ENCODE measurements at regions not wholly inside any gene's neighbourhood (a gene's known extent, or its start where the extent isn't known, plus 50 kb on each side); places are given as distances from the start of the nearest gene placed in this dataset.

- H4K8ac ChIP-seq (ENCODE audit: low read depth, low read length), result no peak overlapping the region
- H2BK15ac ChIP-seq (ENCODE audit: low read length), result no peak overlapping the region
- no peak overlapping the region for H2BK12ac ChIP-seq (ENCODE audit: low read length)
- H2BK5ac ChIP-seq (ENCODE audit: low read length), result no peak overlapping the region
- H4K91ac ChIP-seq (ENCODE audit: low read depth, low read length, poor library complexity), result no peak overlapping the region
- no peak overlapping the region for H3K23ac ChIP-seq (ENCODE audit: low read depth, low read length, poor library complexity)
- peaks cover 26 to 27% of the 10 kb centered on the region in 2 donors for H3K4me1 ChIP-seq (ENCODE audit: control insufficient read depth in 2 of 2, insufficient read depth in 1 of 2, low read depth in 1 of 2, low read length in 2 of 2)
- no peak overlapping the region for H3K14ac ChIP-seq (ENCODE audit: low read length)
- WGBS, 2 donors (ENCODE audit: extremely low coverage in 2 of 2, insufficient read length in 2 of 2, insufficient replicate concordance in 1 of 2), result no CpG with 5 or more reads among the region's 14 CpGs
- H3K36me3 ChIP-seq (replicated peaks in 1 of 2; ENCODE audit: control insufficient read depth in 2 of 2, insufficient read depth in 2 of 2, low read length in 2 of 2), result no peaks in the 10 kb centered on the region
- no peaks in the 10 kb centered on the region for H3K27me3 ChIP-seq (ENCODE audit: control insufficient read depth in 3 of 3, insufficient read depth in 3 of 3, low read depth in 1 of 3, low read length in 3 of 3)
- no peak overlapping the region for H2AFZ ChIP-seq (ENCODE audit: low read length)
- H3K4me3 ChIP-seq (ENCODE audit: low read length in 2 of 2), result no peak overlapping the region
- no peak overlapping the region for H2BK120ac ChIP-seq (ENCODE audit: low read depth, low read length)
- no peak for DNase-seq (ENCODE audit: low spot score)
- H3K18ac ChIP-seq (ENCODE audit: low read length), result peak overlapping the region; percentile 76
- no peak overlapping the region for H3K27ac ChIP-seq (replicated peaks; ENCODE audit: low read length)
- H3K4me2 ChIP-seq (ENCODE audit: insufficient read depth, low read length, poor library complexity, severe bottlenecking), result no peak overlapping the region
- H3K4ac ChIP-seq (ENCODE audit: low read length), result no peak overlapping the region
- no peaks in the 10 kb centered on the region for H3K9me3 ChIP-seq (replicated peaks in 1 of 2; ENCODE audit: control insufficient read depth in 2 of 2, insufficient read depth in 1 of 2, low read depth in 1 of 2, low read length in 2 of 2)
- no peak overlapping the region for H3K9ac ChIP-seq (ENCODE audit: low read depth, low read length, poor library complexity)
- no peak overlapping the region for H2AK5ac ChIP-seq (ENCODE audit: low read depth, low read length)
- no peaks in the 10 kb centered on the region for H3K79me1 ChIP-seq (ENCODE audit: low read depth, low read length)
Observed at GRCh38 chr11:70642266-70642665, 243.9 kb downstream of the CTTN start.

GRCh38 chr11:70643642-70644041 is 245.3 kb downstream of the CTTN start:
- no peak overlapping the region for H2AFZ ChIP-seq (ENCODE audit: low read length)
- H3K27ac ChIP-seq (replicated peaks; ENCODE audit: low read length), result no peak overlapping the region
- H3K4ac ChIP-seq (ENCODE audit: low read length), result no peak overlapping the region
- peak overlapping the region; percentile 22 for H2AK5ac ChIP-seq (ENCODE audit: low read depth, low read length)
- no peak for DNase-seq (ENCODE audit: low spot score)
- H3K27me3 ChIP-seq (ENCODE audit: control insufficient read depth in 3 of 3, insufficient read depth in 3 of 3, low read depth in 1 of 3, low read length in 3 of 3), result no peaks in the 10 kb centered on the region
- no CpG with 5 or more reads among the region's 9 CpGs for WGBS, 2 donors (ENCODE audit: extremely low coverage in 2 of 2, insufficient read length in 2 of 2, insufficient replicate concordance in 1 of 2)
- H3K4me3 ChIP-seq (ENCODE audit: low read length in 2 of 2), result no peak overlapping the region
- H3K23ac ChIP-seq (ENCODE audit: low read depth, low read length, poor library complexity), result no peak overlapping the region
- H3K4me2 ChIP-seq (ENCODE audit: insufficient read depth, low read length, poor library complexity, severe bottlenecking), result no peak overlapping the region
- no peak overlapping the region for H2BK15ac ChIP-seq (ENCODE audit: low read length)
- H2BK5ac ChIP-seq (ENCODE audit: low read length), result no peak overlapping the region
- peaks cover 19 to 22% of the 10 kb centered on the region in 2 donors for H3K4me1 ChIP-seq (ENCODE audit: control insufficient read depth in 2 of 2, insufficient read depth in 1 of 2, low read depth in 1 of 2, low read length in 2 of 2)
- no peaks in the 10 kb centered on the region for H3K79me1 ChIP-seq (ENCODE audit: low read depth, low read length)
- no peak overlapping the region for H2BK12ac ChIP-seq (ENCODE audit: low read length)
- no peak overlapping the region for H4K91ac ChIP-seq (ENCODE audit: low read depth, low read length, poor library complexity)
- no peak overlapping the region for H3K9ac ChIP-seq (ENCODE audit: low read depth, low read length, poor library complexity)
- no peaks in the 10 kb centered on the region for H3K9me3 ChIP-seq (replicated peaks in 1 of 2; ENCODE audit: control insufficient read depth in 2 of 2, insufficient read depth in 1 of 2, low read depth in 1 of 2, low read length in 2 of 2)
- H3K18ac ChIP-seq (ENCODE audit: low read length), result peak overlapping the region; percentile 41
- no peak overlapping the region for H2BK120ac ChIP-seq (ENCODE audit: low read depth, low read length)
- H3K36me3 ChIP-seq (replicated peaks in 1 of 2; ENCODE audit: control insufficient read depth in 2 of 2, insufficient read depth in 2 of 2, low read length in 2 of 2), result no peaks in the 10 kb centered on the region
- no peak overlapping the region for H3K14ac ChIP-seq (ENCODE audit: low read length)
- no peak overlapping the region for H4K8ac ChIP-seq (ENCODE audit: low read depth, low read length)

GRCh38 chr11:70644343-70645060 is 246.2 kb downstream of the CTTN start:
- Histone ChIP-seq H3K4me2 (ENCODE audit: insufficient read depth, low read length, poor library complexity, severe bottlenecking) (no peak overlapping the region), H3K27me3 (ENCODE audit: control insufficient read depth in 3 of 3, insufficient read depth in 3 of 3, low read depth in 1 of 3, low read length in 3 of 3) (no peaks in the 10 kb centered on the region), H3K27ac (replicated peaks; ENCODE audit: low read length) (no peak overlapping the region), H4K8ac (ENCODE audit: low read depth, low read length) (no peak overlapping the region), H4K91ac (ENCODE audit: low read depth, low read length, poor library complexity) (no peak overlapping the region), H3K79me1 (ENCODE audit: low read depth, low read length) (no peaks in the 10 kb centered on the region), H3K4ac (ENCODE audit: low read length) (no peak overlapping the region), H3K4me1 (ENCODE audit: control insufficient read depth in 2 of 2, insufficient read depth in 1 of 2, low read depth in 1 of 2, low read length in 2 of 2) (peaks cover 15 to 21% of the 10 kb centered on the region in 2 donors), H2BK120ac (ENCODE audit: low read depth, low read length) (no peak overlapping the region), H3K14ac (ENCODE audit: low read length) (no peak overlapping the region), H3K23ac (ENCODE audit: low read depth, low read length, poor library complexity) (no peak overlapping the region), H3K18ac (ENCODE audit: low read length) (no peak overlapping the region), H2BK5ac (ENCODE audit: low read length) (no peak overlapping the region), H3K9me3 (replicated peaks in 1 of 2; ENCODE audit: control insufficient read depth in 2 of 2, insufficient read depth in 1 of 2, low read depth in 1 of 2, low read length in 2 of 2) (no peaks in the 10 kb centered on the region), H2AK5ac (ENCODE audit: low read depth, low read length) (no peak overlapping the region), H3K36me3 (replicated peaks in 1 of 2; ENCODE audit: control insufficient read depth in 2 of 2, insufficient read depth in 2 of 2, low read length in 2 of 2) (no peaks in the 10 kb centered on the region), H2BK12ac (ENCODE audit: low read length) (no peak overlapping the region), H3K4me3 (ENCODE audit: low read length in 2 of 2) (no peak overlapping the region), H3K9ac (ENCODE audit: low read depth, low read length, poor library complexity) (no peak overlapping the region), H2BK15ac (ENCODE audit: low read length) (no peak overlapping the region), H2AFZ (ENCODE audit: low read length) (no peak overlapping the region)
- no peak for DNase-seq (ENCODE audit: low spot score)
- WGBS, 2 donors (ENCODE audit: extremely low coverage in 2 of 2, insufficient read length in 2 of 2, insufficient replicate concordance in 1 of 2), result no CpG with 5 or more reads among the region's 15 CpGs

GRCh38 chr11:70645537-70645936 is 247.2 kb downstream of the CTTN start:
- H3K27ac ChIP-seq (replicated peaks; ENCODE audit: low read length), result no peak overlapping the region
- no peak overlapping the region for H2BK5ac ChIP-seq (ENCODE audit: low read length)
- no peak overlapping the region for H3K4me3 ChIP-seq (ENCODE audit: low read length in 2 of 2)
- no peaks in the 10 kb centered on the region for H3K79me1 ChIP-seq (ENCODE audit: low read depth, low read length)
- H3K36me3 ChIP-seq (replicated peaks in 1 of 2; ENCODE audit: control insufficient read depth in 2 of 2, insufficient read depth in 2 of 2, low read length in 2 of 2), result no peaks in the 10 kb centered on the region
- no peak overlapping the region for H3K14ac ChIP-seq (ENCODE audit: low read length)
- no peak overlapping the region for H2AFZ ChIP-seq (ENCODE audit: low read length)
- peak overlapping the region; percentile 27 for H2AK5ac ChIP-seq (ENCODE audit: low read depth, low read length)
- no peak overlapping the region for H4K8ac ChIP-seq (ENCODE audit: low read depth, low read length)
- no peak overlapping the region for H3K23ac ChIP-seq (ENCODE audit: low read depth, low read length, poor library complexity)
- H3K4me1 ChIP-seq (ENCODE audit: control insufficient read depth in 2 of 2, insufficient read depth in 1 of 2, low read depth in 1 of 2, low read length in 2 of 2), result peaks cover 14 to 21% of the 10 kb centered on the region in 2 donors
- H3K4ac ChIP-seq (ENCODE audit: low read length), result no peak overlapping the region
- no peak overlapping the region for H3K9ac ChIP-seq (ENCODE audit: low read depth, low read length, poor library complexity)
- no CpG with 5 or more reads among the region's 9 CpGs for WGBS, 2 donors (ENCODE audit: extremely low coverage in 2 of 2, insufficient read length in 2 of 2, insufficient replicate concordance in 1 of 2)
- DNase-seq (ENCODE audit: low spot score), result no peak
- no peaks in the 10 kb centered on the region for H3K27me3 ChIP-seq (ENCODE audit: control insufficient read depth in 3 of 3, insufficient read depth in 3 of 3, low read depth in 1 of 3, low read length in 3 of 3)
- no peaks in the 10 kb centered on the region for H3K9me3 ChIP-seq (replicated peaks in 1 of 2; ENCODE audit: control insufficient read depth in 2 of 2, insufficient read depth in 1 of 2, low read depth in 1 of 2, low read length in 2 of 2)
- H3K18ac ChIP-seq (ENCODE audit: low read length), result no peak overlapping the region
- no peak overlapping the region for H2BK12ac ChIP-seq (ENCODE audit: low read length)
- no peak overlapping the region for H4K91ac ChIP-seq (ENCODE audit: low read depth, low read length, poor library complexity)
- no peak overlapping the region for H2BK120ac ChIP-seq (ENCODE audit: low read depth, low read length)
- H3K4me2 ChIP-seq (ENCODE audit: insufficient read depth, low read length, poor library complexity, severe bottlenecking), result no peak overlapping the region
- H2BK15ac ChIP-seq (ENCODE audit: low read length), result peak overlapping the region; percentile 19
